GM21423 (cell line): ENCODE measurements at regions not wholly inside any gene's neighbourhood (a gene's known extent, or its start where the extent isn't known, plus 50 kb on each side); places are given as distances from the start of the nearest gene placed in this dataset.

Experiments
- ATAC-seq: cut with Tn5 transposase; IDR thresholded peaks from one replicate; pipeline ENCODE4 v1.9.1; 2021; ENCODE audit warnings: mild to moderate bottlenecking, moderate library complexity; ENCODE audit not compliant: unreplicated experiment

DNA sequence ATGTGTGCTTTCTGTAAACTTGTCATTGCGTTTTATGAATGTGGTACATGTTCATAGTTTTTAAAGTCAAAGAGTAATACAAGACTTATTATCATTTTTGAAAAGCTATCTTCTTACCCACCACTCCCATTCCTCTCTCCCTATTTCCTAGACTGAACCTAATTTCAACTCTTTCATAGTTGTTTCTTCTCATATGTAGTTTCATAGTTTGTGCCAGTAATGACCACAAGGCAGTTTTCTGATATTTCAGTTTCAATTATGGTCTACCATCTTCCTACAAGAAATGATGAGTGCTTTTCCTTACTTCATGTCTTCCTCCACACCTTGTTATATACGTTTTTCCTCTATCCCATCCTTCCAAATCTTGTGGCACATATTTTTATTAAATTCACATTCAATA is 445.0 kb upstream of the GOLIM4 start:
- ATAC-seq = no peak

DNA sequence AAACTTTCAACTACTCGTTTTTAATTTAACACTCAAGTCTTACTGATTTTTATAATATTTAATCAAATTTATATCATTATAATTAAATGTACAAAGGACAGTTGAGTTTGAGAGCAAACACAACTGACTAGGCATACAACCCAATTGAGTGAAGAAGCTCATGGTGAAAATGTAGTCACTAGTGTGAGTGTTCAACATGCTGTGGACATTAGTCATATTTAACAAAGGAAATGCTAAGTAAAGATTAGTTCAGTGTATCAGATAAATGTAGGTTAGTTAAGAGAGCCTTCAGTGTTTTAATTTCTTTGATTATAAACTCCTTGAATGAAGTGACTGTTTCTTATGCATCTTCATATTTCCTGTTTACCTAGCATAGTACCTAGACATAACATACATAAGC is 444.2 kb upstream of the GOLIM4 start:
- no peak for ATAC-seq

DNA sequence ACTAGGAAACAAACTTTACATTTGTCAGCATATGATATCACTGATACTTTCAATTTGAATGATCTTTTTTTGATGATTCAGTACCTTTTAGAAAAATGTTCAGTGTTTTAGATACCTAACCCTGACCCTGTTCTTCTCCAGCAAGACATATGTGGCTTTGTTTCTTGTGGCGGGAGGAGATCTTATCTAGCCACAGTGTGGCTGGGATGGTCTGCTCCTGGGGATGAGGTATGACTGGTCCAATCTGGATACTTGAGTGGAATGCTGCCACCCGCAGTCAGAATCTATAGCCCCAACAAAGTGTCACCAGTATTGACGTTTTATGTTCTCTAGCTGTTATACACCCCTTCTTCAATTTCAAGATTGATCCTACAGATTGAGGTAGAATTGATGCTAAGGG is 439.0 kb upstream of the GOLIM4 start:
- no peak for ATAC-seq

DNA sequence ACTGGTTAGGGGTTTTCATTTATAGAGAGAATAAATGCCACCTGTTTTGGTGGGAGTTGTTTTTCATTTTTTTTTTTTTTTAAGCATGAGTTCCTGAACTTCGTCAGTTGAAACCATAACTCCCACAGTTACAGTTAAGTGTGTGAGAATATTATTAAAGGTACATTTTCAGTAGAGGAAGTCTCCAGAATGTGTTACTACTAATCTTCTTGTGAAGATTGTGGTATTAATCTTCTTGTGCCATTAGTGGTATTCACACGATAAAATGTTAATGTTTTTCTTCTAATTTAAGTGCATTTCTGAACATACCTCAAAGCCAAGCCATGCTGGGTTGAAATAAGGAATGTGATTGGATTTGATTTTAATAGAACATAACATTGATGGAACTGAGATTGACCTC is 437.9 kb upstream of the GOLIM4 start:
- no peak for ATAC-seq

DNA sequence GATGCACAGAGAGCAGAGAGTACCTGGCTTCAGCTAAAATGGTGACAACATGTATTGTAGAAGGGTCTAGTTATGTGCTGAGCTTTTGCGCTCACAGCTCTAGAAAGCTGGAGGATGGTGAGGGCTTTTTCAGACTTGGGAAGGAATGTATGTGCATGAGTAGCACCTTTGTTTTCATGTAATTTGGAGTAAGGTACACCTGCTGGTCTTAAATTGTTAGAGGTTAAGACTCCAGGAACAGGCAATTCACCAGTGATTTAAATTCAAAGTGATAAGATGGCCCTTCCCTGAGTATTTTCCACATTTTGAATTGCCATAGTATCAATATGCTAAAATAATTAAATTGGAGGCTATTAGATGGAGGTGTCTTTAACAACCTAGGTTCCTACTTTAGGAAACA is 436.4 kb upstream of the GOLIM4 start:
- no peak for ATAC-seq

DNA sequence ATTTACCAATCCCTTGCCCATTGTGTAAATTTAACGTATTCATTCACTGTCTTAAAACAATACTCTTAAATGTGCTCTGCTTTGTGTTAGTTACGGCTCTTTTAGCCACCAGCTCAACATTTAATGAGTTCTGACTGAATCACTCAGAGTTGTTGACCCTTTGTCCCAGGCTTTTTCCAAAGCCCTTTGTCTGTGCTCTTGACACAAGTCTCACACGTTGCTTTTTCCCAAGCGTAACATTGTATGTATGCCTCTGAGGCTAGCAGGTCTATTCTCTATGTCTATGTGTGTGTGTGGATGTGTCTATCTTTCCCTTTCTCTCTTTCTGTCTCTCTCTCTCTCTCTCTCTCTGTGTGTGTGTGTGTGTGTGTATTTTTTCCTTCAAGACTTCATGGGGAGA is 435.4 kb upstream of the GOLIM4 start:
- ATAC-seq = no peak

DNA sequence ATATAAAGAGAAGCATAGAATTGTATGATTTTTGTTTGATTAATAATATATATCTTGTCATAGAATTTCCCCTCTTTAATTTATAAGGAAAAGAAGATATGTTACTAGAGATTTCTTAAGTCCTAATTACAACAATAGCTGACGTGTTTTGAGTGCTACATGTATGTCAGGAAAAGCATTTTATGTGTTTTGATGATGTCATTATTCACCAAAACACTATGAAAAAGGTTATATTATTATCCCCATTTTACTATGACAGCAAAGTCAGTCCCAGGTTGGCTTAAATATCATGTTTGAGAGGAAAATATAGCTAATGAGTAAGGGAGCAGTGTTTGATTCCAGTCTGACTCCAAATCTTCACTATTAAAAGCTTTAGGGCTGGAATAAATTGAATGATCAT is 428.4 kb upstream of the GOLIM4 start:
- no peak for ATAC-seq

DNA sequence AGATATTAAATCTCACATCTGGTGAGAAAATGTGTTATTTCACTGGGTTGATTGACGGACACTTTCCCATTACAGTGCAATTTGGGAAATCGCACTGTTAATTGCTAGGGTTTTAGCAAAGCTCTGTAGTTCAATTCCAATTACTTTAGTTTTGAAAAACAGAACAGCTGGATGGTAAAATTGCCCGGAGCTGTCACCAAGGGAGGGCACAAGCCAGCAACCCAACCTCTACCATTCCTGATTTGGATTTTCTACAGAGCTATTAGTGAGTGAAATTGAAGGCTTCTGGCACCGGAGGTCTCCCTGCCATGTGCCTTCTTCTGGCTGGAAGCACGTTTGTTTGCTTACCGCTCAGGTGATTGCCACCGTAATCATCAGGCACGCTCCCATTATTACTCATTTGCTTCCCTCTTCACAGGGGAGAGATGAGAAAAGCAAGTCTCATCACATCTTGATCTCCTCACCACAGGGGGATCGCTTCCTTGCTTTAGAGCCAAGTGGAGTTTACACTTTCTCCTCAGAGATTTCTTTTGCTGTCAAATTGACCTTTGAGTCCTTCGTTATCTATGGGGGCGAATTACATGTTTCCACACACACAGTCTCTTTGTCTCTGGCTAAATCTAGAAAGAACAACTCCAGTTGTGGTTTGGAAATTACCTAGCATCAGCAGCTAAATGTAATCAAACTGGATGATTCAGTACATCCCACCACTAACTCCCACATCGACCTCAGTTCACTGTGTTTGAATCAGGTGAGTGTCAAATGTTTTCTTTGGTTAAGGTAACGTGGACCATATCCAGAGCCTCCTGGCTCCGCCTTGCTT is 421.7 kb upstream of the GOLIM4 start:
- peak; percentile 36 for ATAC-seq

DNA sequence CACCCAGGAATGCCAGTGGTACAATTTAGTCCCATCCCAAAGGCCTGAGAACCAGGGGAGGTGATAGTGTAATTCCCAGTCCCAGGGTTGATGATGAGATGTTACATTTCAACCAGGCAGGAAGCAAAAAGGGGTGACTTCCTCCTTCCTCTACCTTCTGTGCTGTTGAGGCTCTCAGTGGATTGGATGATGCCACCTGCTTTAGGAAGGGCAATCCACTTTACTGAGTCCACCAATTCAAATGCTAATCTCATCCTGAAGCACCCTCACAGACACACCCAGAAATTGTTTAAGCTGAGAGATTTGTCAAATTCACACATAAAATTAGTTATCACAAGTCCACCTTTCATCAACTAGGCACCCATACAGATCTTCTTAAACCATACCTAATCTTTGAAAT is 418.5 kb upstream of the GOLIM4 start:
- ATAC-seq = no peak

DNA sequence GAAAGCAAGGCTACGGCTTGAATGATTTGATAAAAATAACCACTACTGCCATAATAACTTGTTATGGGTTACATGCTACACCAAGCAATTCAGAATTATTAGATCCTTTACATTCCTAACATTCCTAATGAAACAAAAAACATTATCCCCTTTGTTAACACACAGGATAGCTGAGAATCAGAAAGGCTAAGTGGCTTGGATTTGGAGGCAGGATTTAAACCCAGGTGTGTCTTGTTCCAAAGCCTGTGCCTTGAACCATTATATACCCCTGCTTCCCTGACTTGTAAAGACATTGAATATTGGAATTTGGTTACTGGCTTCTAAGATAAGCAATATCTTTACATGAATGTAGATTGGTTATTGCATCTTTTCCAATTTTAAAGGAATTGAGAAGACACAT is 417.1 kb upstream of the GOLIM4 start:
- ATAC-seq = no peak

DNA sequence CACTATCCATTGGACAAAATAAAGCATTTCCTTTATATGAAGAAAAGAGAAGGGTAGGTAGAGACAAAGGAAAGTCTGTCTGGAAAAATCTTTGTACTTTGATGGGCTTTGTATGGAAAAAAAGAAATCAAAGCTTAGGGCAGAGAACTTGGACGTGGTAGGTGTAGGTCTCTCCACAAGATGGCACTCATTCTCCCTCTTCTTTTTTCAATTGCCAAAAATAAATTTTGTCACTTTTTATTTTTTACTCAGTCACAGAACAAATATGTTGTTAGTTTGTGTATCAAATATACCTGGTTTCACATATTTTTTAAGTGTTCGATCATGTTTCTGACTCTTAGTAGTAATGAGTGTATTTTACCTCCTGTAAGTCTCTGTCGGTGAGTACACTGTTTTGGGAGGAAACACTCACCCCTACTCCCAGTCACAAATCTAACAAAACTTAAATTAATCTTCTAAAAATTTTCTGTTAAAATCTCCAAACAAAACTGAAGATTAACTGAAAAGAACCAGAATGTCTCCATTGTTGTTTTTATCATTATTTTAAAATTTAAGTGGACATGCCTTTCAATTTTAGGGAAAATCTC is 415.8 kb upstream of the GOLIM4 start:
- no peak for ATAC-seq

DNA sequence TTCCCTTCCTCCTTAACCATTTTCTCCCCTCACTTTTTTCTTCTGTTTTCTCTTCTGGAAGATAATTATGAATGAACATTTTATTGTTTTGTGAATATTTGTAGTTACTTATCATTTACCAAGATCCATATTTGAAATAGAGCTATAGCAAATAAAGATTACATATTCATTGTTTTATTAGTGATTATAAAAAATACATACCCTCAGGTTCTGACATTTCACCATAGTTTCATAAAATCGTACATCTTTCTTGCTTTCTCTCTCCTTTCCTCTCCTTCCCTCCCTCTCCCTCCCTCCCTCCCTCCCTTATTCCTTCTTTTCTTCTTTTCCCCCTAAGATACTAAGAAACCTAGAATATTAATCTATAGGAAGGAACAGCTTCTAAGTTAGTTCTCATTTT is 410.9 kb upstream of the GOLIM4 start:
- ATAC-seq = no peak

DNA sequence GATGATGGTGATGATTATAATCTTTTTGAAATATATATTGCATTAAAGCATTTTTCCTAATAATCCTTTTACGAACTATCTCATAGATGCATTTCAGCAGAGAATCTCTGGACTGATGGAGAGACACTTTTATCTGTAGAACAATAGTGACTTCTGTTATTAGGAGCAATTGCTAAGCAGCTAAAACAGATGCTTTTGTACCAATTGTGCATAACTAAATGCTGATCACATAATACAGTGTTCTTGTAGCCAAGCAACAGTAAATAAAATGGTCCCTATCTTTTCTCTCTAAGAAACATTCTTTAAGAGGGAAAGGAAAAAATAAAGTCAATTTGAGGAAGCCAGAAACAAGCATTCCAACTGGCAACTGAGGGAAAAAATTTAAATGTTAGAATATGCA is 405.8 kb upstream of the GOLIM4 start:
- ATAC-seq = no peak

DNA sequence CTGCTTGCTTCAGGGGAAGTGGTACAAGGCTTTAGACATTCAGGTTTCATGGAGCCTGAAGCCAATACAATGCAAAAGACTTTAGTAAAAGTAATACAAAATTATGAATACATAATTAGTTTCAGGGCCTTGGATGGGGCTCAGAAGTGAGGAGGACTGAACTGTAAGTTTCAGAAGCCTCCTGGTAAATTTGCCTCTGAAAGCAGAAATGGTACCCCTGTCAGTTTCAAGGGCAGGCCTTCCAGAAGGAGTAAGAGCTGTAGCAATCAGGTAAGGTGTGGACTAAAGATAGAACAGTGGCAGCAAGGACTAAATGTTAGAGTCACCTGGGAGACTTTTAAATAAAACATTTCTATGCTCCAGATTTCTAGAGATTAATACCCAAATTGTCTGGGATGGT is 402.5 kb upstream of the GOLIM4 start:
- ATAC-seq = no peak

DNA sequence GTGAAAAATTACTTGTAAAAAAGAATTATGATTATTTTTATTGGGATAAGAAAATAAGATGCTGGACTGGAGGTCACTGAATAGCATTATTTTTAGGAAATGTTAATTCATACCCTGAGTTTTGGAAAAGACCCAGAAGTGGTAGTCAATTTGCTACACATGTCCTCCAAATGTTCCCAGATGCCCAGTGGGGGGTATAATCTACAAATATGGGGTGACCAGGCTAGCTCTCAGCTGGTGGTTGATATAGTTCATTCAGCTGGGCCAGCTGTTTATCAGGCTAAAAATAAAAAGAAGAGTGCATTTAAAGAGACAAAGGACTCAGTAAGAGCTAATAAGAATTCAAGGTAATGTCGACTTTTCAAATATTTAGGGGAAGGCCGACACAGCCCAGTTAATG is 402.0 kb upstream of the GOLIM4 start:
- no peak for ATAC-seq

DNA sequence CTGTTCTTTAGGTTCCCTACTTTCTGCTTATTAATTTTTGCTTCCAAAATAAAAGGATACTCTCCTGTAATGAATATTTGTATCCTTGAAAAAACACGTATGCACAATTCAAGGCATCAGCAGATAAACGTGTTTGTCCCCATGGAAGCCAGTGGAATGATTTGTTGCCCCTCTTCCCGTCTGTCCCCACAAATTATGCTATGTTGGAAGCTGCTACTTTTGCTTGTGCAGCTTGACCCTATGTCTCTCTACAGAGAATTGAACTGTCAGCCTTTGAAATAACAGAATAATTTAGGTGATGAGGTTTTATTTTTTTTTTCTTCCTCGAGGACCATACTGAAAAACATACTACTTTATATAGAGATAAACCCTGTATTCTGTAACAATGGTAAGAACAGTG is 401.5 kb upstream of the GOLIM4 start:
- ATAC-seq = no peak

DNA sequence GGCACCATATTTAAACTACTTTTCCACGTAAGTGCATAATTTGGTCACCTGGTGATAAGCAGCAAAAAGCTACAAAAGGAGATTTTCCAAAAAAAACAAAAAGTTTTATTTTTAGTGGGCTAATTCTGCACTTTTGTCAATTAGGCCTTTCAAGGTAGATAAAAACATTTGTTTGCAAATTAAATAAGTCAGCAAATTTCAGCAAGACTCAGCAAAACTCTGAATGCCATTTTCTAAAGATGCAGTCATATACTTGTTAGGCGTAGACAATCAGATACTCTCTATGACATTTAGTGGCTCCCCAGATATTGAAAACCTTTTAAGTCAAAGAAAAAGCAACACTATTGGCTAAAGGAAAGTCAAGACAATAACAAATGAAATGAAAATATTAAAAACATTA is 400.2 kb upstream of the GOLIM4 start:
- no peak for ATAC-seq

DNA sequence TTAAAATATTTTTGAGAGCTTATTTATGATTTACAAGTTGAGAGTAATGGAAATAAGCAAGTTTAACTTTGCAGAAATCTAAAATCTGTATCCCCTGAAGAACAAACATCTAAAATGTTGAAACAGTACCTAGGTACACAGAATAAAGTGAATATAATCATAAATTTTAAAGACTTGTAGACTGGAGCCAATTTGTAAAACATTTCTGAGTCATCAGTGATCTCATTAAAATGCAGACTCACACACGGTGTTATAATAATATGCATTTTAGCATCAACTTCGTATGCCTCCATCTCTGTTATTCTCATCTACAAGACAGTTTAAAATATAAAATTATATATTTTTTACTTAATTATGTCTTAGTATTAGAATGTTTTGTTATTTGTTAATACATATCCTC is 399.5 kb upstream of the GOLIM4 start:
- no peak for ATAC-seq

DNA sequence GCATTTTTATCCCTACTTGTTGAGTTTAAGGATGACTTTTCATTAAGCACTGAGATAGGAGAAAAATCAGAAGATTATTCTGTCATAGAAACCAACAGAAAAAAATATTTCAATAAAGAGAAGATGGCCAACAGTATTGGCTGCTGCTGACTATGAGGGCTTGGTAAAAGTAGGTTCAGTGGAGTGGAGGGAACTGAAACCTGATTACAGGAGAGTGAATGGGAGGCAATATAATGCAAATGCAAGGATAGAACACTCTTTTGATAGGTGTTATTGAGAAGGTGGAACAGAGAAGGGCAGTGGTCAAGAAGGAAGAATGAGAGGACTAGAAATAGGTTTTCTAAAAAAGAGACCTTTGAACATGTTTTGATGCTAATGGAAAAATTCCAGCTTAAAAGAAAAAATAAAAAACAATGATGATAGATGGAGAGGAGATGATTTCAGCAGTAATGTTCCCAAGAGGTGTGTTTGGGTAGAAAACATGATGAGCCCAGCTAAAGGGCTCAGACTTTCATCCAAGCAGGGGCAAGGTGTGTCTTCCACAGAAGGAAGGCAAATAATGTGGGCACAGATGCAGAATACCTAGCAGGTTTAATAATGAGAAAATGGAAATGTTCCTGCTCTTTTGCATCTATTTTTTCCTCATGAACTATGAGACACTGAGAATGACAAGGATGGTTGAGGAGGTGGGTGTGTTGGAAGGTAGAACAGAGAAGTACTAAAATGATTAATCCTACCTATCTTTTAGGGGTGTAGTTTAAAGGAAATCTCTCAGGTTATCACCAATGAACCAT is 397.9 kb upstream of the GOLIM4 start:
- no peak for ATAC-seq

DNA sequence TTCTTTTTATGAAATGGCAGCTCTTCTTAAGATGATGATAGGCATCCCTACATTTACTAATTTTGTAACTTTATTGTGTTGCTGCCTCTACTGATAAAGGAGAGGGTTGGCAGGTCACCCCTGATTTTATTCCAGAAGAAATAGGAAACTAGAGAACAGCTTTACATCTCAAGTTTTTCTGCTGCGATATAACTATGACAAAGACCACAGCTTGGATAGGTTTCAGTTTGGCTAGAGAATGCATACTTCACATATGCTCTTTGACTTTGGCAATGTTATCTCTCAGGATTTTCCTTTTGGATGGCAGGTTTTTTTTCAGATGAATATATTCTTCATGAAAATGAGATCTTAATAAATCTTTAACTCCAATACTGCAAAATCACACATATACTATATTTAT is 395.3 kb upstream of the GOLIM4 start:
- no peak for ATAC-seq

DNA sequence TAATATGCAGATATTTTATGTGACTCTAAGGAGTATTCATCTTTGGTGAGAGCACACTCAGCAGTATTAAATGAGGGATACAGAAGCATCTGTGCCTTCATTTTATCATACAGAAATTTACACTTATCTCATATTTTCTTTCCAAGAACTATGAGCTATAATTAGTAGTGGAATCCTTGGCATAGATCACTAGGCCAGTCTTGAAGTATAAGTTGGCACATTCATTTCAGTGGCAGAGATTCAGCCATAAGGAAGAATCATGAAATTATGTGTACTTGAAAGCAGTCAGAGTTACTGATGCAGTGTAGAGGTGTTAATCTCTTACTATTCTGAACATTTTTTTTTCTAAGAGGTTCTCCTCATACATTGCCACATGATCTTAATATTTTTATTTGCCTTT is 393.6 kb upstream of the GOLIM4 start:
- no peak for ATAC-seq

DNA sequence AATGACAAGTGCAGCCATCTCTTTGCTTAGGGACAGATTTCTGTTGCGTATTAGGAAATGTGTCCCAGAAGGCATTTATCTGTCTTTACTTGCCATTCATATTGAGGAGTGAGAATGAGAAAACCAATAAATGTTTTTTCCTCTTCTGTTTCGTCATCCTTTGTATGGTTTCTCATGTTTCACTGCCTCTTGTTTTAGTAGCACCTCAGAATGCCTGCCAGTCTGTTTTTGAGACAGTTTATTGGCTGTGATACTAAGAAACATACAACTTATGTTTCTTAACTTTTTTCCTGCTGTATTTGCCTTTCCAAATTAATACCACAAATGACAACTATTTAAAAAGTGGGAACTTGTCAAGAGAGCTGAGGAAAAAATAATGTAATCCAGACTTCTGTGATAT is 390.2 kb upstream of the GOLIM4 start:
- no peak for ATAC-seq
